Glomerular visceral epithelial cell (primary cell): ENCODE measurements at regions not wholly inside any gene's neighbourhood (a gene's known extent, or its start where the extent isn't known, plus 50 kb on each side); places are given as distances from the start of the nearest gene placed in this dataset.
A peak's percentile ranks its signal among the peaks of the same experiment; 100 is the strongest.

ENCODE experiments used
- DNase-seq: peaks from one replicate; pipeline ENCODE4 v3.0.0-alpha.2; 2016; ENCODE audit errors: extremely low spot score

GRCh38 chr18:56127322-56128099, 510.9 kb downstream of the TXNL1 start:
- DNase-seq = no peak

GRCh38 chr18:56124186-56124585, 514.2 kb downstream of the TXNL1 start:
- no peak for DNase-seq

DNA sequence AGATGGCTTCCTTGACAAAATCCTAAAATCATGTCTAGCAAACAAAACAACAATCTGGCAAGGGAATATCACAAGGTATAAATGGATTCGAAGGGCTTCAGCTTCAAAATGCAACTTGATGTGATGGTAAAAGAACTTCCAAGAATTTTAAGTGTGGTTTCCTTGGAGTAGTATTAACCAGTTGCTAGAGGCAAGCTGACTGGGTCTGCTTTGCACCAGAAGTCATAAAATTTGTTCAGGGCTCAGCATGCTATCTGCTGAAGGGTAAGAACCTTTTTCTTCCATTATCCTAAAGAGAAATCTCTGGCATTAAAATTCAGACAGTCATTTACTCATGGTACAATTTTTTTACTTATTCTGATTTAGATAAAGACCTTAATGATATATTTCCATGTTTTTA, 516.7 kb downstream of the TXNL1 start:
- DNase-seq = no peak

GRCh38 chr18:56120782-56121181, 517.6 kb downstream of the TXNL1 start:
- no peak for DNase-seq

- no peak for DNase-seq
Observed at GRCh38 chr18:56119681-56120080, 518.7 kb downstream of the TXNL1 start.

DNA sequence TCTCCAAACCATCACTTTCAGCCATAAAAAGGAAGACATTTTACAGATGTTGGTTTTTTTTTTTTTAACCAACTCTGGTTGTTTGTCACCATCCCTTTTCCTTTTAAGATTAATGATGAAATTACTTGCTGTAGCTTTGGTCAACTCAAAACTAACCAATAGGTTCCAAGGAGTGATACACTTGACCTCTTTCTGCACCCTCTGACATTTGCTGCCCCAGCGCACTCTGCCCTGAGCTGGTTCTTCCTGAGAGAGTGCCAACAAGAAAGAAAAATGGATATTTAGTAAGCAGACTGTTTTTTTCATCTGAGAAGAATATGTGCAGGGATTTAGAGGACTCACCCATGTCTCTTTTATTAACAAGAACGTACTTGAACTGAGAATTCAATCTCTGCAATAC, 520.0 kb downstream of the TXNL1 start:
- no peak for DNase-seq

- DNase-seq = peak; percentile 28
Observed at GRCh38 chr18:56115071-56116015, 523.0 kb downstream of the TXNL1 start.

DNA sequence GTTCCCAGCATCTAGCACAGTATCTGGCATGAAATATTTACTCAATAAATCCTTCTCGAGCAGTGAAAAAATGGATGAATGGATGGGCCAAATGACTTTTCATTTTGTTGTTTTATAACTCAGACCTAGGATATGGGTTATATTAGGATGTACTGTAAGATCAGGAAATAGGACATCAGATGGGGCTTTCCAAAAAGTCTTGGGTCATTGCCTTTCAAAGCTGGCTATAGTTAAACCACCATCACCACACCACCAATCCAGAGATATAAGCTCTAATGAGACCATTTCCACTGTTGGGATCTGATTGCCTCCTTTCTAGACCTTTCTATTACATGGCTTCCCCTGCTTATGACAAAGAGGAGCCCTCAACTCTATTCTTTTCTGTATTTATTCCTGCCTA, 525.0 kb upstream of the TCF4 start:
- DNase-seq = no peak

- DNase-seq = no peak
Observed at GRCh38 chr18:56112013-56112749, 524.2 kb upstream of the TCF4 start.

DNA sequence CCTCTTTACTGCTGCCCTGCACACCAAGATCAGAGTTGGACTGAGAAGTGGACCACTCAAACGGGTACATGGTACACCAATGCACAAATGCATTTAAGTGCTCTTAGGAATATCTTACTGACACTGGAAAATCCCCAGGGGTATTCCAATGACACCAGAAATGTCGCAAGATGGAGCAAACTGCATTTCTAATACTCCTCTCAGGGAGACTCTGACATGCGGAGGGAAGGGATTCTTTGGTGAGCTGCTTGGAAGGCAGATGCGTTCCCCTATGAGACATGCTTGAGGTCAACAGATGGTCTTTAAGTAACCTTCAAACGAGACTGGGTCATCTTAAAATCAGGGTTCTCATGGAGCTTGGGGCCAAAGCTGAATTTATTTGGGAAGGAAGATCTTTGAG, 521.8 kb upstream of the TCF4 start:
- DNase-seq = no peak

GRCh38 chr18:56108478-56109367, 520.7 kb upstream of the TCF4 start:
- DNase-seq = no peak

DNA sequence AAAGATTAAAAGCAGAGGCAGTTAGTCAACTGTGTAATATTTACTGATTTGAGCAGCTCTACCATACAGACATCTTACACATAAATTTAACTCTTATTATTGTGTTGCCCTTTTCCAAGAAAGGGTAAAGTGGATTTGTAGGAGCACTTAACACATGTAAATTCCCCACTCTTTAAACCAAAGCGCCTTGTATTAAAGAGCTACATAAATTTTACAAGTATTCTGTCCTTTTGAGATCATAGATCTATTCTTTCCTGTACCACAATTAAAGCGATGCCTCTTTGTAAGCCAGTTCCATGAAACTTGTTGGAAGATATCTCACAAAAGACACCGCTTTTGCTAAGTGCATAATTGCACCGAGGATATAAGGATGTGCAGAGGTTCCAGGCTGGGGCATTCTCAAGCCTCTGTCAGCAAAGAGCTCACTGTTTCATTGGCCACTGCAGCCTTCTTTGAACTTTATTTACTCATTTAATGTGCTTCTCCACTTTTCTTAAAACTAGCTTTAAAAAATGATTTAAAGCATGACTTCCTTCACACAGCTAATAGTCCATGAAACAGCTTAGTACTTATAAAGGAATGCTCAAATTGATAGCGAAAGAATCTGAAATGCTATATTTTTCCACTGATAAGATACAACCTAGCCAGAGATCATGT, 520.0 kb upstream of the TCF4 start:
- no peak for DNase-seq

- DNase-seq = no peak
Observed at GRCh38 chr18:56100090-56100722, 512.2 kb upstream of the TCF4 start.

GRCh38 chr18:56097621-56098020, 509.6 kb upstream of the TCF4 start:
- DNase-seq = no peak

GRCh38 chr18:56096861-56097260, 508.9 kb upstream of the TCF4 start:
- DNase-seq = no peak

DNA sequence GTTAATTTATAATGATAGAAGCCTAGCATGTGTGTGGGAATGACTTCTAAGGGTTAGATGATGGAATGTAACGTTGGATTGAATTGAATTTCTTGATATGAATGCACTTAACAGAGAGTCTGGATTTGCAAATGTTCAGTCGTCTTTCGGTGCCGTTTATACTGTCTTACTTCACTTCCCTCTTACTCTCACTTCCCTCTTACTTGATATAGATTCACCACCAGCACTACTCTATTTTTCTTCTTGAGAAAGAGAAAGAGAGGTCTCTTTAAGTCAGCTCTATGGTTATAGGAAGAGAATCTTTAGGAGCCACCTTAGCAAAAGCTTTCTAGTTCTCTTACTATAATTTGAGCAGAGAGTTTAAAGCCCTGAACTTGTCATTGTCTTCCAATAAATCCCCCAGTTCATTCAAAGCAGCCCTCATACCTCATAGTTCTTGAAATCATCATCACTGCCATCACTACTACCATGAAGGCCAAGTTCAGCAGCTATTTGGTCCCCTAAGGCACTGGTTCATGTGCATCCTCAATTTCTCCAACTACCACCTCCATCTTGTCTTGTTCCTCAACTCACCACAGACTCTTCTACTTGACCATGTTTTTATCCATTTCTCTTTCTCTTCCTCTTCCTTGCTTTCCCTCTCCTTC, 501.7 kb upstream of the TCF4 start:
- DNase-seq = no peak

DNA sequence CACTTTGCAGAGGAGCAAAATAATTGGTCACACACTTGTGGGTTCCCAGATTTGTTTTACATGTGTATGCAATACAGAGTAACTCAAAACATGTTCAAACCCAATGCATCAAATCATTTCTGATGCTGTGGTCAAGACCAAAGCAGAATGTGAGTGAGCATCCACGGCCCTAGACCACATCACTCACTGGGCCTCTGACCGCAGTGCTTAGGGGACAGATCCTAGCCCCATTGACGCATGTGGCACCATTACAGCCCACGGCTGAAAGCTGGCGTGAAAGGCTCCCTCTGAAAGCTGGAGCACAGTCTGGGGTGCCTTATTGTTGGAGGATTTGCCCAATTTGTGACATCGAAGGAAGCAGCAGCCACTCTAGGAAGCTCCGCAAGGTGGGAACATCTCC, 498.8 kb upstream of the TCF4 start:
- DNase-seq = no peak

- no peak for DNase-seq
Observed at GRCh38 chr18:56086176-56086575, 498.2 kb upstream of the TCF4 start.

GRCh38 chr18:56085551-56085950, 497.6 kb upstream of the TCF4 start:
- no peak for DNase-seq
